Calu3 (cell line): ENCODE measurements at regions not wholly inside any gene's neighbourhood (a gene's known extent, or its start where the extent isn't known, plus 50 kb on each side); places are given as distances from the start of the nearest gene placed in this dataset.

Source experiments
- BruUV-seq: library from RNA; stranded (reverse); fragments of 400-500 nt; replicated peaks from 2 replicates; lab custom pipeline; 2021; lab: Mats Ljungman, UMichigan
- CTCF ChIA-PET: fragments of 300-600 bp; sonication (Branson Sonifier 250); formaldehyde crosslinking; loops from one replicate; lab custom pipeline; 2022; ENCODE audit warnings: antibody characterized with exemption; lab: Charles Lee
- DNase-seq: peaks from one replicate; pipeline ENCODE4 v3.0.0; 2022
- H3K27ac Mint-ChIP-seq: one replicate; pipeline ENCODE4 v1.8.0; 2022; ENCODE audit warnings: mixed read lengths; ENCODE audit not compliant: unreplicated experiment
- H3K27me3 Mint-ChIP-seq: one replicate; pipeline ENCODE4 v1.8.0; 2022; ENCODE audit warnings: mixed read lengths; ENCODE audit not compliant: unreplicated experiment
- H3K36me3 Mint-ChIP-seq: one replicate; pipeline ENCODE4 v1.8.0; 2022; ENCODE audit warnings: mild to moderate bottlenecking, moderate library complexity, mixed read lengths; ENCODE audit not compliant: insufficient read depth, unreplicated experiment
- H3K4me1 Mint-ChIP-seq: one replicate; pipeline ENCODE4 v1.8.0; 2022; ENCODE audit warnings: mild to moderate bottlenecking, low read depth, mixed read lengths; ENCODE audit not compliant: unreplicated experiment
- H3K4me3 Mint-ChIP-seq: one replicate; pipeline ENCODE4 v1.8.0; 2022; ENCODE audit warnings: mild to moderate bottlenecking, low read depth, moderate library complexity, mixed read lengths; ENCODE audit not compliant: unreplicated experiment
- H3K9me3 Mint-ChIP-seq: one replicate; pipeline ENCODE4 v1.8.0; 2022; ENCODE audit warnings: low read depth, mixed read lengths; ENCODE audit not compliant: unreplicated experiment
- CTCF ChIP-seq: fragments of 200-600 bp; IDR thresholded peaks from one replicate; pipeline ENCODE4 v1.8.0; 2022; ENCODE audit warnings: antibody characterized with exemption; ENCODE audit not compliant: unreplicated experiment
- intact Hi-C: fragments of 100-400 bp; cut with micrococcal nuclease; formaldehyde crosslinking; loops from one replicate; pipeline ENCODE4 v1.10.0; 2022; ENCODE audit not compliant: unreplicated experiment

DNA sequence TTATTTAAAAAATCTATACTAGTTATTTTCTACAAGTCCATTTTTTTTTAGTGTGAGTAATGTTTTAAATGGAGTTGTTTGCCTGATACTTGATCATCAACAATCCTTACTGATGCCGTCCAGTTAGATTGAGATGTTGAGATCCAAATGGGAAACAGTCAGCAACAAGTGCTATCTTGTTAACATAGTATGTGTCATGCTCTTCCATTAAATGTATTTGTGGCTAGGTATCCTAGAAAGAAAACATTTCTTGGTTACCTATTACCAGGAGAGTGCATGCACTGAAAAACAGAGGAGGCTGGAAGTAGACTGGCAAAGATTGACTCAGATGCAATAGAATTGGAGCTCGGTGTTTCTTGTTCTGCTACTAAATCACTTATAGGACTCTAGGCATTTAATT lies 123.4 kb upstream of the MAN2A1 start:
- CTCF ChIA-PET = no interaction called here
- no peak overlapping the region for H3K27ac Mint-ChIP-seq

DNA sequence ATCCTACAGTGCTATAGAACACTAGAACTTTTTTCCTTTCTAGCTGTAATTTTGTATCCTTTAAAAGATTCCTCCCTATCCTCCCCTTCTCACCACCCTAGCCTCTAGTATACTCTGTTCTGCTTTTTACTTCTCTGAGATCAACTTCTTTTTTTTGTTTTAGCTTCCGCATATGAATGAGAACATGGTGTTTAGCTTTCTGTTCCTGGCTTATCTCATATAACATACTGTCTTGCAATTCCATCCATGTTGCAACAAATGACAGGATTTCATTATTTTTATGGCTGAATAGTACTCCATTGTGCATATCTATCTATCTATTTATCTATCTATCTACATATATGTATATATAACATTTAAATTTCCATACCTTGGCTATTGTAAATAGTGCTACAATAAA lies 126.0 kb upstream of the MAN2A1 start:
- Mint-ChIP-seq H3K36me3 (no peaks in the 10 kb centered on the region), H3K27me3 (no peaks in the 10 kb centered on the region), H3K4me3 (no peak overlapping the region), H3K27ac (no peak overlapping the region), H3K4me1 (no peaks in the 10 kb centered on the region), H3K9me3 (no peaks in the 10 kb centered on the region)
- DNase-seq = no peak
- TF ChIP-seq CTCF = no peak
- intact Hi-C loops = no loop called here
- CTCF ChIA-PET = no interaction called here
- no TSS peak for BruUV-seq

More for the DNA sequence above, 123.4 kb upstream of the MAN2A1 start:
- no peak for TF ChIP-seq CTCF
- Mint-ChIP-seq H3K4me1 (no peaks in the 10 kb centered on the region), H3K27me3 (no peaks in the 10 kb centered on the region), H3K9me3 (no peaks in the 10 kb centered on the region), H3K4me3 (no peak overlapping the region), H3K36me3 (no peaks in the 10 kb centered on the region)
- intact Hi-C loops = no loop called here
- no peak for DNase-seq
- BruUV-seq = no TSS peak

DNA sequence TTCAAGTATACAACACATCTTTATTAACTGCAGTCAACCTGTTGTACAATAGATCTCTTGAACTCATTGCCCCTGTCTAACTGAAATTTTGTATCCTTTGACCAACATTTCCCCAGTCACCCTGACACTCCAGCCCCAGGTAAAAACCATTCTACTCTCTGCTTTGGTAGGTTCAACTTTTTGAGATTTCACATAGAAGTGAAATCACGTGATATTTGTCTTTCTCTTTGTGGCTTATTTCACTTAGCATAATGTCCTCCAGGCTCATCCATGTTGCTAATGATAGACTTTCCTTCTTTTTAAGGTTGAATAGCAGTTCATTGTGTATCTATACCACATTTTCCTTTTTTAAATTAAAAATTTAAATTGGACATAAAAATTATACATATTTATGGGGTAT lies 126.5 kb upstream of the MAN2A1 start:
- H3K27me3 Mint-ChIP-seq = no peaks in the 10 kb centered on the region
- H3K4me1 Mint-ChIP-seq = no peaks in the 10 kb centered on the region
- intact Hi-C loops = no loop called here
- H3K9me3 Mint-ChIP-seq = no peaks in the 10 kb centered on the region
- no peaks in the 10 kb centered on the region for H3K36me3 Mint-ChIP-seq
- TF ChIP-seq CTCF = no peak
- no peak overlapping the region for H3K4me3 Mint-ChIP-seq
- DNase-seq = no peak
- H3K27ac Mint-ChIP-seq = no peak overlapping the region
- BruUV-seq = no TSS peak
- CTCF ChIA-PET = no interaction called here

- intact Hi-C loops = no loop called here
- H3K36me3 Mint-ChIP-seq = no peaks in the 10 kb centered on the region
- CTCF ChIA-PET = no interaction called here
- no peaks in the 10 kb centered on the region for H3K4me1 Mint-ChIP-seq
- H3K9me3 Mint-ChIP-seq = no peaks in the 10 kb centered on the region
- DNase-seq = no peak
- no peak for TF ChIP-seq CTCF
- no TSS peak for BruUV-seq
- no peak overlapping the region for H3K27ac Mint-ChIP-seq
- no peak overlapping the region for H3K4me3 Mint-ChIP-seq
- H3K27me3 Mint-ChIP-seq = no peaks in the 10 kb centered on the region
These were observed 127.3 kb upstream of the MAN2A1 start for GRCh38 chr5:109562441-109562840.

- no peak overlapping the region for H3K4me3 Mint-ChIP-seq
- CTCF ChIA-PET = no interaction called here
- no peaks in the 10 kb centered on the region for H3K36me3 Mint-ChIP-seq
- no peak for DNase-seq
- no peaks in the 10 kb centered on the region for H3K27me3 Mint-ChIP-seq
- H3K27ac Mint-ChIP-seq = no peak overlapping the region
- BruUV-seq = no TSS peak
- no peaks in the 10 kb centered on the region for H3K9me3 Mint-ChIP-seq
- intact Hi-C loops = no loop called here
- H3K4me1 Mint-ChIP-seq = no peaks in the 10 kb centered on the region
- TF ChIP-seq CTCF = no peak
These were observed 128.3 kb upstream of the MAN2A1 start for GRCh38 chr5:109561447-109561846.
